Islet of Langerhans (tissue), 1 donor: ENCODE measurements at regions not wholly inside any gene's neighbourhood (a gene's known extent, or its start where the extent isn't known, plus 50 kb on each side); places are given as distances from the start of the nearest gene placed in this dataset.

Source experiments
- FAIRE-seq: peaks from one replicate; lab custom pipeline; 2011; peaks lifted over from hg19 to GRCh38; lab: Jason Lieb, UNC

DNA sequence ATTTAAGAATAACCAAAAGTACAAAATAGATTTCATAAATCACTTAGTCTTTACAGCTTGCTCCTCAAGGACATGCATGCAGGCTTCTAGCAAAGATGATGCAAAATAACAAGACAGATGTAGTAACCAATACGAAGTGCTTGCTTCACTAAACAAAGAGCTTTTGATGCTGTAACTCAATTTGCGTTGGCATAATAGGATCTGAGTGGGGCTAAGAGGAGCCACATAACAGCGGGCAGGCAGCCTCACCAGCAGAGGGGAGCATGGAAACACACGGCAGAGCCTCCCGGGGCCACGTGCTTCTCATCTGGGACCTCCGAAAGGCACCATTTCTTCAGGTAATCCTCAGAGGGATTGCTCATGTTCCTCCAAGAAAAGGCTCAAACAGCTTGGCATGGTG lies 139.7 kb downstream of the C5orf15 start:
- FAIRE-seq, result no peak

DNA sequence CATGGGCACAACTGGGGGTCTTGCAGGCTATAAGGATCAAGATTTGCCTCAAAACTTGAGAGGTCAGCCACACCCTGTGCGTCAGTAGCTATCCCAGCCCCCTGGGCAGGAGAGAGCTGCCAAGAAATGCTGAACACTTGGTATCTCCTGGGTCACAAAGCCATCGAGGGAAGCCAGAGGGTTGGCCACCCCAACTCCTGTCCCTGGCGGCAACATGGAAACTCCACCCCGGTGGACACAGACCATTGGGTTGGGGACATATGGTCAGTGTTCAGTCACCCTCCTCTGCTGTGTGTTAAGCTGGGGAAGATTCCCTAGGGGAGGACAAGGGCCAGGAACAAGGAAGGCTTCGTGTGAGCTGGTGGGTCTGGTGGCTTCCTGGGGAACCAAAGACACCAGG lies 140.6 kb downstream of the C5orf15 start:
- no peak for FAIRE-seq

DNA sequence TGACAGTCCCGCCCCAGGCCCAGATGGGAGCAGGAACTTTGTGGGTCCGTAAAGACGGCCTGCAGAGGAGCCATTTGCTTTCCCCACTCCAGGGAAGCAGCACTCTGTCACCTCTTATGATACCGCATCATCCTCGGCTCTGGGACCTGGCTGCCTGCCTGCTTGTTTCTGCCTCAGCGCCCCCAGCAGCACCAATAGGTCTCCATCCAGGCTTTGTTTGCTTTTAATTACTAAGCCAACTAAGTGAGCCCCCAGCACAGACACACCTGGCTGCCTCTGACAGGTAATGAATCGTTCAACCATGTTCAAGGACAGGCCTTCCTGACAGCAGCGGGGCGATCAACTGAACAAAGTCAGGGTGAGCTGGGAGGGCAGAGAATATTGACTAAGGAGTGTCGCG lies 141.4 kb downstream of the C5orf15 start:
- FAIRE-seq, result peak; percentile 96

DNA sequence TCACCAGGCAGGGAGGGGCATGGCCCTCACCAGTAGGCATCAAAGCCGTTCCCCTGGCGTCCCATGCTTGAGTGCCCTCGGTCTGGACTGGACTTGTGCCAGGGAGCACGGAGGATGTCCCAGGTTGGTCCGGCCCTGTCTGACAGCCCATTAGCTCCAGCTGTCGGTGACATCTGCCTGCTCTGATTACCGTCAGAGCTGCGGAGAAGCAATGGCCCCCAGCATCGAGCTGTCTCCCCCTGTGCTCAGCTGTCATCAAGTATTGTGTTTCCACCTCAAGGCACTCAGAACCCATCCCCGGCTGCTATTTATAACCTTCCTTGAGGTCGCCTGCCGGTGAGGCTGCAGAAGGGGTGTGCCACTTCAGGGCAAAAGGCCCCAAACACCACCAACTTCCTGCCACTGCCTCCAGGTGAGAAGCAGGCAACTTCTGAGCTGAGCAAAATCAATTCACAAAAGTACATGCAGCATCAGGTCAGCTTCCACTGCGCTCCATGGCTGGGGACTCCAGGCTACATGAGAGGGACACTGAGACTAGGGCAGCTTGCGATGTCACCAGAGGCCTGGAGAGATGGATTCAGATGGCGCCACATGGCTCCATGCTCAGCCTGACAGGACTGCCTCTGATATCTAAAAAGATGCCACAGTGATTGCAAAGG lies 142.7 kb downstream of the C5orf15 start:
- FAIRE-seq, result peak; percentile 80

DNA sequence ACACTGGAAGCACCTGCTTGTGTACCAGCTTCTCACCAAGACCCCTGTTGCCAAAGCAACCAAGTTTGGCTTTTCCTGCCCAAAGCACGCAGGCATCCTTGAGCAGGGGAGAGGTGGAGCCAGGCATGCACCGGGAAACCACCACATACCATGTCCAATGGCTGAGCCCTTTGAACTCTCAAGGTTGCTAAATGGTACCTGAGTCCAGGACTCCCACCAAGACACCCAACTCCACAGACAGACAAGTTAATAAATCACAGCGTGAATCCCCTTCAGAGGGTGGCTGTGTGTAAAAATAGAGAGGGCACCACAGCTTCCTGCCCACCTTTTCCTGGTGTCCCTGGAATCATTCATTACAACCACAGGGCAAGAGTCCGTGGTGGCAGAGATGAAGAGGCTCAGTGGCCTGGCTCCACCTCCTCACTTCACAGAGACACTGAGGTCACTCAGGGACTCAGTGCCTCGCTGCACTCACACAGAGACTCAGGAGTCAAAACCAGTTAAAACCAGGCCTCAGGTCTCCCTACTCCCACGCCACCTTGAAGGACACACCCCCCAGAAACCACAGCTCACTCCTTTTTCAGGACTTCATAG lies 143.7 kb downstream of the C5orf15 start:
- FAIRE-seq, result no peak

DNA sequence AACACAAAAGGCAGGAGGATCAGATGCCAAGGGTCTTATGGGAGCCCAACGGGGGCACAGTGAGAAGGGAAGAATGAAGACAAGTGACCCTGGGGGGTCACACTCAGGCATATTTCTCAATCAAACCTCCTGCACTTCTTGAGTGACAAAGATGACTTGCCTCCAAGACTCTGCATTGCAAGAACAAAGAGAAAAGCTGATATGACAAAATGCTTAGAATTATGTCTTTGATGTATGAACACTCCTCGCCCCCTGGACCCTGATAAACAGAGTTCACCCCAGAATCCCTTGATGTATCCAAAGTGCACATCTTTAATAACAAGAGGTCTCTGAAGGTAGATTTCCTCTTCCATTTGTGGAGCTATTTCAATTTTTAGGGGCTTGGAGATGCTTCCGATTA lies 146.5 kb downstream of the C5orf15 start:
- FAIRE-seq, result no peak

DNA sequence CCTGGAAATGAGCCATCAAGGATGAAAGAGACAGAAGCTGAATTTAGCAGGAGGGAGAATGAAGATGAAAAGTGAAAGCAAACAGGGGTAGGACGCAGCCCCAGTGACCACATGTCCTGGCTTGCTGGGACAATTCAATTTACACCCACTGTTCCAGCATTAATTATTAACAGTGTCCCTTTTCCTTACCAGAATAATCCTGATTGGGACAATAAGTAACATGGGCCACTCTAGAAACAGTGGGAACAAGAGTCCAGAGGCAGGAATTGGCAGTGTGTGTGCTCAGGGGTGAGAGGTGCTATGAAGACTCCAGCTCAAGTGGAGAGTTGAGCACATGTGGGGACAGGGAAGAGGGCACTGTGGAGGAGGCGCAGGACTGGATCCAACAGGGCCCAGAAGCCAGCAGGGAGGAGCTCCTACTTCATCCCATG lies 147.1 kb downstream of the C5orf15 start:
- FAIRE-seq, result no peak

DNA sequence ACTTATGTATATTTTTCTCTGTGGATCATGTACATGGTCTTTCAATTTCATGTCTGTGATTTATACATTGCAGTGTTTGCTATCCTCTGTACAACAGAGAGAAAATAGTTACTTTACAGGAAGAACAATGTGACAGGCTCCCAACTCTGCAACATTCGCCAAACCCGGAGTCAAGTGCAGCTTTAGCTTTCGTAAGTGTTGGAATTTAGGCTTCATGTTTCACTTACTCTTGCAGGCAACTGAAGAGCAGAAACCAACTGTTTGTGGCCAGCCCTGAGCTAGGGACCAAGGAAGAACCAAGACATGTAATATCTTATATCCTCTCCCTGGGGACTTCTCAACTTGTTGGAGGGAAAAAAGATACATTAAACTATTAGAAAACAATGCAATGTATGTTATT lies 147.9 kb downstream of the C5orf15 start:
- no peak for FAIRE-seq

DNA sequence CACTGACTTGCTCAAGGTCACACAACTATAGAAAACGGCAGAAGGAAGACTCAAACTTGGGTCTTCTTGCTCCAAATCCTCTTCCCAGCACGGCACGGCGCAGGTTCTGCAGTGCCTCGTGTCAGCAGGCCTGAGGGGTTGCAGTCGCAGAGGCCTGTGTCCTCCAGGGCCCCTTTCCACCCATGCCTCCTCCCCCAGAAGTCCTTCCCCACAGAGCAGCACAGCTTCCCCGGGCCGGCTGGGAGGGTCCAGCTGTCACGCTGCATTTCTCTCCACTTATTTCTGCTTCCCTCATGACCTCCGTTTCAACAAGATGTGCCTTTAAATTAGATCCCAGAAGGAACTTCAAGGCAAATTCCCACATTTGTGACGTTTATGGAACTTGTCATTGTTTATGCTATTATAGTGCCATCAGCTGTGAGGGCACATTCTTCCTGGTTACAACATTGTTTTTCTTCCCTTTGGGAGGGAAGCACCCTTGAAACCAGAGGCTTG lies 148.4 kb downstream of the C5orf15 start:
- FAIRE-seq, result no peak

DNA sequence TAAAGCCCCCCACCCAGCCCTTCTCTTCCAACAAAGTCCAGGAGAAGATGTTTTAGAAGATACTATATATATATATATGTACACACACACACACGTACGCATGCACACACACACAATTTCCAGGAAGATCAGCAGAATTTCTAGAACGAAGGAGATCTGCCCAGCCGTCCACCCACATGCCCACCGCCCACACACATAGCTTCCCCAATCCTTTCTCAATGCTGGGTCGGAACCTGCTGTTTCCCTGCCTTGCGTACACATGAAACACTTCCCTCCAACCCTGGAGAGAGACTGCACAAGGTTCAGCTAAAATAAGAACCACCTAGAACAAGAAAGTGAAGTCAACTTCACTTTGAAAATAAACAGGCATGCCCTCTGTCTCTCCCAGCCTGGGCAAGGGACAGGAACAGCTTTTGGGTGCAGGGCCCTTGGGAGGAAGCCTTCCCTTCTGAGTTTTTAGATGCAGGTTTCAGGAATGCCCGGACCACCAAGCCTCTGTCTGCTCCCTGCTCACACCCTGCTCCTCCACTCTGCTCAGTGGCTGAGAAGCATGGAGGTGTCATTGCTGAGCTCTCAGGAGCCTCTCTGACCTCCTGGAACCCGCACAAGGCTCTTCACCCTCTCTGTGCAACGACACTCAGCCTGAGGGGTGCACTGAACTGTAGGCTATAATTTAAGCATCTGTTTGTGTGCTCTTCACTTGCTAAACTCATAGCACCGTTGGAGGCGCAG lies 149.4 kb downstream of the C5orf15 start:
- FAIRE-seq, result no peak

DNA sequence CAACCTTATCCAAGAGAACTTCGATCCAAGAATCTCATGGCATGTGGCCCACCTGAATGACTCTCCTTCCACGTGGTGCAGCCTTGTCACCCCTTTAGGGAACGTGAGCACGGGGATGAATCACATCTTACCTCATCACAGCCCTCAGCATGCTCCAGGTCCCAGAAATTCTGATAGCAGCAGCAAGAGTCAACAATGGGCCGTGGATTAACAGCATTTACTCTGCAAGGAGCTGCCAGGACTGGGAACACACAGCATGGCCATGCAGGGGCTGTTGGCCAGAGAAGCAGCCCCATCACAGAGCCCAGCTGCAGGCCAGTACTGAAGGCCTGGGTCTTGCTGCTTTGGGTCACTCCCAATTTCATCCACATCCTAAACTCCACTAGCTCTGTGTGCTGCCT lies 150.4 kb downstream of the C5orf15 start:
- no peak for FAIRE-seq

DNA sequence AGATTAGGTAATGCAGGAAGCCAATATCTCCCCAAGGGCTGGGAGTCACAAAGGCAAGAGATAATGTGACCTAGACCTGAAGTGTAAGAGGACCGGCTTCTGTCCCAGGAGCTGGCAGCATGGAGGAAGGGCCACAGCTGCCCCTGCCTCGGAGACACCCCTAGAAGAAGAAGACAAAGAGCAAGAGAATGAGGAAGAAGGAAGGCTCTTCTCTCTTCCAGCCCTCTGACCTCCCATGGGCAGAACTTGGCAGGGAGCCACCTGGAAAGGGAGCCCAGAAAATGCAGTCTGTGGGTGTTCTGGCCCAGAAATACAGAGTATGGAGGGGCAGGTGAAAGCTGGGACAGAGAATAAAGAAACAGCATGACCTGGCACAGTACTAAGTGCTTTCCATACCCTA lies 151.0 kb downstream of the C5orf15 start:
- no peak for FAIRE-seq

DNA sequence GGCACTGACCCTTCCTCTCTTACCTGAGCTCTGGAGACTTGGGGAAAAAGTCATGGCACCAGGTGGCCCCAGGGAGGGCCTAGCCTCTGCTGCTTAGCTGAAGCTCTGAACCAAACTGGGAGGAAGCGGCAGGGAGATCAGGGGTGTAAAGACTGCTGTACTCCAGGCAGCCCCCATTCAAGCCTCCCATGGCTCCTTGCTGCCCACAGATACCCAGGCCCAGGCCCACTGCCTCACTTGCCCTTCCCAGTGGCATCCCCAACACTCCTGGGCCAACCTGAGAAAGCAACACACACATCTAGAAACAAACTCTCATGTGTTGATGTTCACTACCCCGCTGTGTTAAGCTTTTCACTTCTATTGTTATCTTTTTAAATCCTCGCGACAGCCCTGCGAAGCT lies 151.6 kb downstream of the C5orf15 start:
- no peak for FAIRE-seq

DNA sequence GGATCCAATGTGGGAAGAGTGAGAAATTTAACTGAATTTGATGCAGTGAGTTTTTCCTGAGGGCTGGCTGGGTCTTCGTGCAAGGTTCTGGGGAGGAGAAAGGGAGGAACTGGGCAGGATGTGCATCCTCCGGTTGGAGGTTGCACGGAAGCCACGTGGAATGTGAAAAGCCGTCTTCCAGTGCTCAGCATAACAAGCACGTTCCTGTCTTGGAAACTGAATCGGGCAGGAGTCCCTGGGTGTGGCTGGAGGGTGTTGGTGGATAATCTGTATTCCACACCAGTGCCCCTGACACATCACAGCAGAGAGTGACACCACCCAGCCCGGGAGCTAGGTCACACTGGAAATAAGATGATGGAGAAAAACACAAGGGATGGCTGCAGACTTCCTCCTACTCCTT lies 154.3 kb downstream of the C5orf15 start:
- no peak for FAIRE-seq

DNA sequence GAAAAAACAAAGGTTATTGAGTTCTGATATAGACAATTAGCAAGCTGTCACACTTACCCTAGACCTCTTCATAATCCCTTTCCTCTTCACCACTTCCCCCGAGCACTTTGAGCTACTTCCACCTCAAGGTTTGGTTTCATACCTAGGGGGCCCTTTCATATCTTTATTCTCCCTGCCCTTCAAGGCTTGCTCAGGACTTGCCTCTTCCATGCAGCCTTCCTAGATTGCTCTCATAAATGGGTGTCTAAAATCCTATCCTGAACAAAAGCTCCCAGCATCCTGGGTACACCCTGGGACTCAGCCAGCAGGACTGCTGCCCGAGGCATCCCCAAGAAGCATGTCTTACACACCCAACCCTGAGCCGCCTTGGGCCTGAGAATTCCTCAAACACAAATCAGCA lies 157.3 kb downstream of the C5orf15 start:
- no peak for FAIRE-seq

DNA sequence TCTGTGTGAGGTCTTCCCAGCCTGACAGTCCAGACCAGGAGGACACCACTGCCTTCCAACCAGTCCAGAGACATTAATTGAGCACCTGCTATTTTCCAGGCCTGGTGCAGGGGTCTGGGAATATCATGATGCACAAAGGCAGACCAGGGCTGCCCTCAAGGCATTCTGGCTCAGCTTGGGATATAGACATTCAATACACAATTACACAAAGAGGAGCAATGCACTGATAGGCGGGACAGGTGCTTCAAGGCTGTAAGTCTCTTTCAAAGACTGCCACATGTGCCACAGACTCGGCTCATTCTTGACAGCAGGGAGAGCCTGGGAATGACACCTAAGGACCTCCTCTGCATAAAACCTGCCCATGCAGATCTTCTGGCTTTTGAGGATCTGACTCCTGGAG lies 158.6 kb downstream of the C5orf15 start:
- FAIRE-seq, result no peak

DNA sequence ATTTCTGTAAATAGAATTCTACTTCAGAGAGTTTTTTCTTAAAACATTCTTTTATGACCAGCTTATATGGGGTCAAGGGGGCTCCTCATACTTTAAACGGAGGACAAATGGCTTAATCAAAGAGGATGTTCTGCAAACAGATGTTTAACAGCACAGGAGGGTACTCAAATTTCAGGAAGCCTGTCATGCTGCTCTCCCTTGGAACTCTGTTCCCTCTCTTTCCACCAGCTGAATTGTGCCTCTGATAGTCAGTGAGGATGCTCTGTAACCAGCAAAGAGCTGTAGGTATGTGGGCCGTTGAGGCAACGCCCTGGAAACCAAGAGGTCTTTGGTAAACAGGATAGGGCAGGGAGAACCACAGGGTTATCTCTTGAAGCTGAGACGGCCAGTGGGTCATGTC lies 161.1 kb downstream of the C5orf15 start:
- no peak for FAIRE-seq

DNA sequence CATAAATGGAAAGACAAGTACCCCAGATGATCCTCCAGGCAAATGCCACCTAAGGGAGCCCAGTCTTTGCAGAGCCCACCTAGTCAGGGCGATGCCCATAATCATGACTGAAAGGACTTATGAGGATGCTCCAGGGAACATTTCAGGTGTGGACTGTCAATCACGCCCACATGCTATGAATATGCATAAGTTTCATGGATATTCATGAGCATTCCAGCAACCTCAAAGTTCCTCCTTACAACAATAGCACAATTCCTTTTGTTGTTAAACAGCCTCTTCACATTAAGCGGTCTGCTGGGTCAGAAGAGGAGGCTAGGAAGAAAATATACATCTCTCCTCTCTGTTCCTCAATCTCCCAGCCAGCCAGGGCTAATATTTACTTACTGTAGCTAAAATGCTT lies 161.6 kb downstream of the C5orf15 start:
- no peak for FAIRE-seq

DNA sequence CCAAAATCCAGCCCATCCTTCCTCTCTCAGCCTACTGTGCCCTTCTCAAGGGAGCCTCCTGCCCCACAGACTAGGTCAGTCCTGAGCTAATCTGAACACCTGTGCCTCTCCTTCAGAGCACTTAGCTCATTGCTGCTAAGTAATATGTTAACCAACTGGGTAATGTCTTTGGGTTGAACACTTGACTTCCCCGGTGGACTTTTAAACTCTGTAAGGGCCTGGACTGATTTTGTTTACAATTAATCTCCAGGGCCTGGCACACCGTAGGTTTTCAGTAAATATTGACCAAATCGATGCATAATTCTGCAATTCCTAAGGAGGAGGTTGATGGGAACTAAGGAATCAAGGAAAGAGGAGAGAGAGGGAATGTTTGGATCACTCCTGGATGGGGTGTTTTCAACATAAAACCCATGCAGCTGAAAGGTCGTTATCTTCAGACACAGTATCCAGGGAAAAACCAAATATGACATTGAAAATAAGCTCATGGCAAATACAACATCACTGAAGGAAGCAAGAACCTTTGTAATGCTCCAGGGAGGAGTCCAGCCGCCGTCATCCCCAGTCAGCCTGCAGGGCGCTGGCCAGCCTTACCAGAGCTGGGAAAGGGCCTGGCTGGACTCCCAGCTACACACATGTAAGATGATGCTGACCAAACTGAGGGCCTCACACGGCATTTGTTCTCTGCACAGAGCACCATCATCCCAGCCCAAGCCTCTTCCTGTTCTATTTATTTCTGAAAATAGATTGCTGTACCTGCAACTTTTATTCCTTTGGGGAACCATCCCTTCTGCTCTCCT lies 166.3 kb downstream of the C5orf15 start:
- FAIRE-seq, result no peak

DNA sequence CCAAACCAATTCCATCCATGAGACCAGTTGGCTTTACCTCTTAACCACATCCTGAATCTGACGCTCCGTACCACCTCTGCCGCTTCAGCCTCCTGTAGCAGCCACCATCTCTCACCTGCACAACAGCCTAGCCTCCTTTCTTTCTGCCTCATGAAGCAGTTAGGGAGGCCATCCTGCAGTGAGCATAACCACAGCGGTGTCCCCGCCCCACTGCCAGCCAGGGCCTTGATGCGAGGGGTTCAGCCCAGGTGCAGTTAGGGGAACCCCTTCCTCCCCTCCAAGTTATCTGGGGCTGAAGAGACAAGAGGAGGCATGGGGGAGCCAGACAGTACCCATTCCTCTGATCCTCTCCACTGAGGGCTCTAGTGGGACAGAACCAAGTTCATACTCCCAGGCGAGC lies 167.0 kb downstream of the C5orf15 start:
- no peak for FAIRE-seq

DNA sequence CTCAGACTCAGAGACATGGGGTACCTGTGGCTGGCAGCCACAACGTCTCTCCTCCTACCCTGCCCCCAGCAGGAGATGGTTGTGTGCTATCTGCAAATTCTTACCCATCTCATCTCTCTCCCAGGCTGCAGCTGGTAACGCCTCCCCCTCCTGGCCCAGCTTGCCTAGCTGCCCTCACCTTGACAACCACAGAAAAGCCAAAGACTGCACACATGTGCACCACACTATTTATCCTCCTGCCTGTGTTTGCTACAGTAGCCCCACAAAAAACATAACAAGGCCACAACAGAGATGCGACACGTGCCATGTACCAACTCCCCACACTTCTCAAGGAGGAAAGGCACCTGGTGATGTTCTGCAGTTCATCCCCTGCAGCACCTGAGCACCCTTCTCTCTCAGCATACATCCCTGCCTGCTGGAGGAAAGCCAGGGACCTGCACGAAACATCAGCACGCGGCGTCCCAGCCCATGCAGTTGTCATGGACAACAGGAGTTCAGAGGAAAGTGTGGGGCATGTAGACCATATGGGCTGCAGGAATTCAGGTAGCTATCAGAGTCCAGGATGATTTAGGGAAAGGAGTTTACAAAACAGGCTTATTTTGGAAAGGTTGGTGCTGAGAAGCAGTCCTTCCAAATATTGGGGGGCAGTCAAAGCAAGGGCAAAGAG lies 168.7 kb downstream of the C5orf15 start:
- FAIRE-seq, result no peak

DNA sequence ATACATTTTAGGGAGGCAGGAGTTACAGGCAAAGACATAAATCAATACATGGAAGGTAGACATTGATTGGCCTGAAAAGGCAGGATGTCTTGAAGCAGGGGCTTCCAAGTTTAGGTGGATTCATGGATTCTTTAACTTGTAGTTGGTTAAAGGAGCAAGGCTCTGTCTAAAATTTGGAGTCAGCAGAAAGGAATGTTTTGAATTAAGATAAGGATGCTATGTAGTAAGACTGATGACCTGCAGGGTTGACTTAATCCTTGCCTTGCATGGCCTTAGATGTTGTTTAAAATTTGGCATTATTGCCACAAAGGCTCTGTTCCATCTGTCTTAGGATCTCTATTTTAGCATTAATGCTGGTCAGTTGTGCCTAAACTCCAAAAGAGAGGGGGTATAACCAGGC lies 171.3 kb downstream of the C5orf15 start:
- FAIRE-seq, result no peak
